PC-3 (cell line): ENCODE measurements at regions not wholly inside any gene's neighbourhood (a gene's known extent, or its start where the extent isn't known, plus 50 kb on each side); places are given as distances from the start of the nearest gene placed in this dataset.

Experiments used
- ATAC-seq: fragments of 200-7000 bp; cut with Tn5 transposase; 2 replicates; pipeline ENCODE4 v1.9.1; 2020; ENCODE audit warnings: mild to moderate bottlenecking, moderate library complexity
- BruUV-seq: library from RNA; stranded (reverse); fragments of 400-500 nt; replicated peaks from 2 replicates; lab custom pipeline; 2021; lab: Mats Ljungman, UMichigan
- CTCF ChIA-PET: fragments of 300-600 bp; sonication (Branson Sonifier 250); formaldehyde crosslinking; loops from one replicate; lab custom pipeline; 2022; ENCODE audit warnings: antibody characterized with exemption; lab: Charles Lee
- POLR2A ChIA-PET: fragments of 300-600 bp; sonication (Branson Sonifier 250); formaldehyde crosslinking; loops from one replicate; lab custom pipeline; 2022; ENCODE audit warnings: antibody characterized with exemption; ENCODE audit not compliant: unreplicated experiment; lab: Charles Lee
- DNase-seq: peaks from one replicate; pipeline ENCODE4 v3.0.0-alpha.2; 2015
- H2AFZ ChIP-seq: fragments of 300-600 bp; sonication (generic); 2 replicates; pipeline ENCODE4 v1.6.0; 2016; ENCODE audit warnings: antibody characterized with exemption, low read length
- H3F3A ChIP-seq: fragments of 300-600 bp; sonication (generic); one replicate; pipeline ENCODE4 v1.6.0; 2017; ENCODE audit warnings: antibody characterized with exemption, low read length, control low read depth, mild to moderate bottlenecking; ENCODE audit not compliant: unreplicated experiment
- H3K27ac ChIP-seq: fragments of 300-600 bp; sonication (generic); 2 replicates; pipeline ENCODE4 v1.5.1; 2016; ENCODE audit warnings: mild to moderate bottlenecking, low read length
- H3K27me3 ChIP-seq: fragments of 300-600 bp; sonication (generic); 2 replicates; pipeline ENCODE4 v1.6.1; 2016; ENCODE audit warnings: low read length, mixed read lengths
- H3K36me3 ChIP-seq: fragments of 300-600 bp; sonication (generic); 2 replicates; pipeline ENCODE4 v1.6.1; 2016; ENCODE audit warnings: low read depth, mixed run types, low read length, mixed read lengths
- H3K4me1 ChIP-seq: fragments of 300-600 bp; sonication (generic); 2 replicates; pipeline ENCODE4 v1.5.1; 2016; ENCODE audit warnings: low read length; ENCODE audit not compliant: insufficient read depth
- H3K4me2 ChIP-seq: fragments of 300-600 bp; sonication (generic); 2 replicates; pipeline ENCODE4 v1.6.0; 2016; ENCODE audit warnings: low read length
- H3K4me3 ChIP-seq: fragments of 300-600 bp; sonication (generic); 2 replicates; pipeline ENCODE4 v1.5.1; 2016; ENCODE audit warnings: mild to moderate bottlenecking, low read length, mixed read lengths
- H3K79me2 ChIP-seq: fragments of 300-600 bp; sonication (generic); 2 replicates; pipeline ENCODE4 v1.6.1; 2017; ENCODE audit warnings: low read length, mixed read lengths
- H3K9ac ChIP-seq: fragments of 300-600 bp; sonication (generic); 2 replicates; pipeline ENCODE4 v1.6.0; 2016; ENCODE audit warnings: mild to moderate bottlenecking, low read length
- H3K9me2 ChIP-seq: fragments of 300-600 bp; sonication (generic); replicated peaks from 2 replicates; pipeline ENCODE4 v1.6.1; 2016; ENCODE audit warnings: mixed run types, low read length, mixed read lengths
- H3K9me3 ChIP-seq: fragments of 300-600 bp; sonication (generic); 2 replicates; pipeline ENCODE4 v1.6.1; 2016; ENCODE audit warnings: low read length, mixed read lengths
- H4K20me1 ChIP-seq: fragments of 300-600 bp; sonication (generic); 2 replicates; pipeline ENCODE4 v1.6.1; 2016; ENCODE audit warnings: low read length, mixed read lengths
- CTCF ChIP-seq: fragments of 300-600 bp; sonication (generic); conservative IDR thresholded peaks from 2 replicates; pipeline ENCODE4 v1.5.1; 2017; ENCODE audit warnings: antibody characterized with exemption, low read depth, mild to moderate bottlenecking, low read length
- EZH2 ChIP-seq: fragments of 300-600 bp; sonication (generic); IDR thresholded peaks from one replicate; pipeline ENCODE4 v1.6.1; 2017; ENCODE audit warnings: antibody characterized with exemption, mild to moderate bottlenecking, low read length; ENCODE audit not compliant: unreplicated experiment
- EZH2phosphoT487 ChIP-seq: fragments of 300-600 bp; sonication (generic); IDR thresholded peaks from 2 replicates; pipeline ENCODE4 v1.6.1; 2018; ENCODE audit warnings: mild to moderate bottlenecking, antibody characterized with exemption, low read length, borderline replicate concordance
- intact Hi-C: fragments of 100-400 bp; cut with micrococcal nuclease; formaldehyde crosslinking; loops from 2 replicates; pipeline ENCODE4 v1.9.0; 2023

- H3K4me2 ChIP-seq = no peak overlapping the region
- intact Hi-C loops = no loop called here
- no peak for TF ChIP-seq EZH2phosphoT487
- no peak for TF ChIP-seq CTCF
- no peak for TF ChIP-seq EZH2
- H3K27ac ChIP-seq = no peak overlapping the region
- H3F3A ChIP-seq = no peaks in the 10 kb centered on the region
- no peaks in the 10 kb centered on the region for H3K27me3 ChIP-seq
- ChIA-PET POLR2A (no interaction called here), CTCF (no interaction called here)
- H4K20me1 ChIP-seq = no peaks in the 10 kb centered on the region
- H3K9me3 ChIP-seq = no peaks in the 10 kb centered on the region
- no peaks in the 10 kb centered on the region for H3K79me2 ChIP-seq
- H3K9ac ChIP-seq = no peak overlapping the region
- H2AFZ ChIP-seq = no peak overlapping the region
- no peaks in the 10 kb centered on the region for H3K9me2 ChIP-seq
- ATAC-seq (no peak), DNase-seq (no peak)
- H3K4me1 ChIP-seq = no peaks in the 10 kb centered on the region
- BruUV-seq = no TSS peak
- no peaks in the 10 kb centered on the region for H3K36me3 ChIP-seq
- H3K4me3 ChIP-seq = no peak overlapping the region
Observed at GRCh38 chr1:25123551-25123950, 108.8 kb downstream of the SYF2 start.

GRCh38 chr1:25122747-25123146, 109.6 kb downstream of the SYF2 start:
- Histone ChIP-seq H3K36me3 (no peaks in the 10 kb centered on the region), H3K27ac (no peak overlapping the region), H3F3A (no peaks in the 10 kb centered on the region), H3K9me2 (no peaks in the 10 kb centered on the region), H3K4me2 (no peak overlapping the region), H4K20me1 (no peaks in the 10 kb centered on the region), H3K4me1 (no peaks in the 10 kb centered on the region), H3K9ac (no peak overlapping the region), H3K79me2 (no peaks in the 10 kb centered on the region), H3K27me3 (no peaks in the 10 kb centered on the region), H2AFZ (no peak overlapping the region), H3K4me3 (no peak overlapping the region), H3K9me3 (no peaks in the 10 kb centered on the region)
- ATAC-seq = no peak
- no peak for TF ChIP-seq CTCF
- no peak for TF ChIP-seq EZH2
- no peak for TF ChIP-seq EZH2phosphoT487
- ChIA-PET CTCF (no interaction called here), POLR2A (interaction anchor here (0.8 kb wide), 1 partner anchor 254 kb away, joined by 5 read pairs; no protein-coding TSS in a partner anchor)
- intact Hi-C loops = no loop called here
- BruUV-seq = no TSS peak
- no peak for DNase-seq

GRCh38 chr1:25120281-25120680, 112.0 kb downstream of the SYF2 start:
- POLR2A ChIA-PET = no interaction called here
- no peaks in the 10 kb centered on the region for H3F3A ChIP-seq
- H3K4me1 ChIP-seq = no peaks in the 10 kb centered on the region
- no peak overlapping the region for H3K4me2 ChIP-seq
- no peak overlapping the region for H3K9ac ChIP-seq
- no peak overlapping the region for H3K4me3 ChIP-seq
- CTCF ChIA-PET = interaction anchor here (0.7 kb wide), 1 partner anchor 22 kb away, joined by 3 read pairs; no protein-coding TSS in a partner anchor
- intact Hi-C loops = no loop called here
- no peaks in the 10 kb centered on the region for H3K9me2 ChIP-seq
- H3K27ac ChIP-seq = no peak overlapping the region
- no peaks in the 10 kb centered on the region for H4K20me1 ChIP-seq
- no peak for ATAC-seq
- no peaks in the 10 kb centered on the region for H3K36me3 ChIP-seq
- H3K9me3 ChIP-seq = no peaks in the 10 kb centered on the region
- H3K27me3 ChIP-seq = no peaks in the 10 kb centered on the region
- H2AFZ ChIP-seq = no peak overlapping the region
- no TSS peak for BruUV-seq
- TF ChIP-seq EZH2 (no peak), CTCF (no peak), EZH2phosphoT487 (no peak)
- H3K79me2 ChIP-seq = no peaks in the 10 kb centered on the region
- no peak for DNase-seq
